ENCODE measurements at regions not wholly inside any gene's neighbourhood (a gene's known extent, or its start where the extent isn't known, plus 50 kb on each side); places are given as distances from the start of the nearest gene placed in this dataset.

- whole genome bisulfite sequencing (ENCODE audit: insufficient coverage) = 94% methylated on average over 3 of the region's 4 CpGs
- no peak for TF ChIP-seq CTCF (IDR thresholded peaks at IDR 0.05)
- Mint-ChIP-seq H3K9me3 (peaks cover 5 to 12% of the 10 kb centered on the region in 2 donors), H3K4me1 (no peaks in the 10 kb centered on the region), H3K4me3 (no peak overlapping the region), H3K27me3 (ENCODE audit: low read depth in 2 of 2) (no peaks in the 10 kb centered on the region), H3K27ac (no peak overlapping the region), H3K36me3 (no peaks in the 10 kb centered on the region)
- intact Hi-C loops (cut with micrococcal nuclease) = no loop called here
- DNase-seq = no peak
- Histone ChIP-seq H3K4me1 (ENCODE audit: control insufficient read depth, insufficient read depth, low read length) (no peaks in the 10 kb centered on the region), H3K9me3 (ENCODE audit: control insufficient read depth, insufficient read depth, low read length) (peaks cover 2% of the 10 kb centered on the region), H3K27me3 (ENCODE audit: control insufficient read depth, insufficient read depth, low read length) (no peaks in the 10 kb centered on the region), H3K36me3 (ENCODE audit: control insufficient read depth, insufficient read depth, low read length) (no peaks in the 10 kb centered on the region), H3K27ac (ENCODE audit: low read length) (no peak overlapping the region), H3K4me3 (ENCODE audit: low read length) (no peak overlapping the region)
- ATAC-seq = no peak
Measured at GRCh38 chr5:20515606-20516005, 527.6 kb upstream of the CDH18 start.

- ATAC-seq (no peak), DNase-seq (no peak)
- H3K27me3 ChIP-seq (ENCODE audit: control insufficient read depth, insufficient read depth, low read length) = no peaks in the 10 kb centered on the region
- H3K4me3 ChIP-seq (ENCODE audit: low read length) = no peak overlapping the region
- no peak overlapping the region for H3K27ac ChIP-seq (ENCODE audit: low read length)
- WGBS (ENCODE audit: insufficient coverage) = 73% methylated on average over 4 of the region's 4 CpGs
- TF ChIP-seq CTCF (IDR thresholded peaks at IDR 0.05) = no peak
- H3K4me1 Mint-ChIP-seq = no peaks in the 10 kb centered on the region
- no peak overlapping the region for H3K27ac Mint-ChIP-seq
- no peaks in the 10 kb centered on the region for H3K27me3 Mint-ChIP-seq (ENCODE audit: low read depth in 2 of 2)
- H3K9me3 ChIP-seq (ENCODE audit: control insufficient read depth, insufficient read depth, low read length) = no peaks in the 10 kb centered on the region
- no peaks in the 10 kb centered on the region for H3K4me1 ChIP-seq (ENCODE audit: control insufficient read depth, insufficient read depth, low read length)
- H3K4me3 Mint-ChIP-seq = no peak overlapping the region
- H3K9me3 Mint-ChIP-seq = peaks cover 7 to 15% of the 10 kb centered on the region in 2 donors
- no peaks in the 10 kb centered on the region for H3K36me3 Mint-ChIP-seq
- H3K36me3 ChIP-seq (ENCODE audit: control insufficient read depth, insufficient read depth, low read length) = no peaks in the 10 kb centered on the region
- intact Hi-C loops (cut with micrococcal nuclease) = no loop called here
Measured at GRCh38 chr5:20514145-20514544, 526.1 kb upstream of the CDH18 start.

- Histone ChIP-seq H3K27ac (ENCODE audit: low read length) (no peak overlapping the region), H3K4me1 (ENCODE audit: control insufficient read depth, insufficient read depth, low read length) (no peaks in the 10 kb centered on the region), H3K36me3 (ENCODE audit: control insufficient read depth, insufficient read depth, low read length) (no peaks in the 10 kb centered on the region), H3K4me3 (ENCODE audit: low read length) (no peak overlapping the region), H3K9me3 (ENCODE audit: control insufficient read depth, insufficient read depth, low read length) (no peaks in the 10 kb centered on the region), H3K27me3 (ENCODE audit: control insufficient read depth, insufficient read depth, low read length) (no peaks in the 10 kb centered on the region)
- Mint-ChIP-seq H3K9me3 (peaks cover 11 to 15% of the 10 kb centered on the region in 2 donors), H3K27me3 (ENCODE audit: low read depth in 2 of 2) (no peaks in the 10 kb centered on the region), H3K36me3 (peaks cover 2% of the 10 kb centered on the region), H3K27ac (no peak overlapping the region), H3K4me3 (no peak overlapping the region), H3K4me1 (no peaks in the 10 kb centered on the region)
- no peak for TF ChIP-seq CTCF (IDR thresholded peaks at IDR 0.05)
- no peak for ATAC-seq
- 81% methylated on average over 2 of the region's 2 CpGs for WGBS (ENCODE audit: insufficient coverage)
- intact Hi-C loops (cut with micrococcal nuclease) = no loop called here
- no peak for DNase-seq
Measured at GRCh38 chr5:20500546-20500945, 512.5 kb upstream of the CDH18 start.

GRCh38 chr5:20498926-20499325 lies 510.9 kb upstream of the CDH18 start:
- no peak overlapping the region for H3K27ac ChIP-seq (ENCODE audit: low read length)
- no peak for DNase-seq
- H3K36me3 ChIP-seq (ENCODE audit: control insufficient read depth, insufficient read depth, low read length) = no peaks in the 10 kb centered on the region
- peaks cover 15 to 23% of the 10 kb centered on the region in 2 donors for H3K9me3 Mint-ChIP-seq
- H3K4me3 ChIP-seq (ENCODE audit: low read length) = no peak overlapping the region
- no peak overlapping the region for H3K27ac Mint-ChIP-seq
- no peaks in the 10 kb centered on the region for H3K27me3 Mint-ChIP-seq (ENCODE audit: low read depth in 2 of 2)
- WGBS (ENCODE audit: insufficient coverage) = 69% methylated on average over 2 of the region's 3 CpGs
- TF ChIP-seq CTCF (IDR thresholded peaks at IDR 0.05) = no peak
- intact Hi-C loops (cut with micrococcal nuclease) = no loop called here
- no peak for ATAC-seq
- peaks cover 8% of the 10 kb centered on the region for H3K36me3 Mint-ChIP-seq
- no peaks in the 10 kb centered on the region for H3K27me3 ChIP-seq (ENCODE audit: control insufficient read depth, insufficient read depth, low read length)
- no peaks in the 10 kb centered on the region for H3K4me1 ChIP-seq (ENCODE audit: control insufficient read depth, insufficient read depth, low read length)
- H3K4me3 Mint-ChIP-seq = no peak overlapping the region
- no peaks in the 10 kb centered on the region for H3K9me3 ChIP-seq (ENCODE audit: control insufficient read depth, insufficient read depth, low read length)
- H3K4me1 Mint-ChIP-seq = no peaks in the 10 kb centered on the region

Measured in natural killer cell (primary cell).